NCI-H748 treated with DMSO at 0.1 percent for 48 hours (cell line): ENCODE measurements at regions not wholly inside any gene's neighbourhood (a gene's known extent, or its start where the extent isn't known, plus 50 kb on each side); places are given as distances from the start of the nearest gene placed in this dataset.
"Not testable (repeated sequence)": the region's sequence is repeated elsewhere in the genome, so short reads cannot be mapped to it uniquely, and the experiment has no call there.

ENCODE experiments used
- DNase-seq: peaks from one replicate; lab custom pipeline; 2025; lab: John Stamatoyannopoulos, UW

DNA sequence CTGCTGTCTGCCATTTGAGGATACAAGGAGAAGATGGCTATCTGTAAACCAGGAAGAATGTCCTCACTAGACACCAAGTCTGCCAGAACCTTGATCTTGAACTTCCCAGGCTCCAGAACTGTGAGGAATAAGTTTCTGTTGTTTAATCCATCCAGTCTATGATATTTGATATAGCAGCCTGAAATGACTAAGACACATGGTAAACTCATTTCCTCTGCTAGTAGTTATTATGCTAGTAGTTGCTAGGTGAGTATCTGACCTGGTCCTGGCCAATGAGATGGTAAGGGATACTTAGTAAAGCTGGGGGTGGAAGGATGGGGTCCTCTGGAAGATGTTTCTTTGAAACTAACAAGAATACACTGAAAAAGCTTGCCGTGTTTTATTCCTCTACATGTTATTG, 280.7 kb upstream of the ARHGEF26 start:
- no peak for DNase-seq

DNA sequence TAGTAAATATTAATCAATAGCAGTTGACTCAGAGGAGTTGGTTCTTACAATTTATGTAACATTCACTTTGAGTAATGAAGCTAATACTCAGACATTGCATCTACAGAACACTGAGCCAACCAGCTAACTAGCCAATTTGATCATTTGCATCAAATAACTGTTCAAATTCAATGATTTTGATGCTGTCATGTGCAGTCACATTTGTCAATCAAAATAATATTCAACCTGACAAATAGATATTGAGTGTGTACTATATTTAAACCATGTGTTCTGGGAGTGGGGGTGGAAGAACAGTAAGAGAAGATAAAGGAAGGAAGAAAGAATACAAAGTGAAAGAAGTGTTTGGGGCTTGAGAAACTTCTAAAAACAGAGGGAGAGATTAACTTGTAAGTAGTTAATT, 277.2 kb upstream of the ARHGEF26 start:
- no peak for DNase-seq

DNA sequence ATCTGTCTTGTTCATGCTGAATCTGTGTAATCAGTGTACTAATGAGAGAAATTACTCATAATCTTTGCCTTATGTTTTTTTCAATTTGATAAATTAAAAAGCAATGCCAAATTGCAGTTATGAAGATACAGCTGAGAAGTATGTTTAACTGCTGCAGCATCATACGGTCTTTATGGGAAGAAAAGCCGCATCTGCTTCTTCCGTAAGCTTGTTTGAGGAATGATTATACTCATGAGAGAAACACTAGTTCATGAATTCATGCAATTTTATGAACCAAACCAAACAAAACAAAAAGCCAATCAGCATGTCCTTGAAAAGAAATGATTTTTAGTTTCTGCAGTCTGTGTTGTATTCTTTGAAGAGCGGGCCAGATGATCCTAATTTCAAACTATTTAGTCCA, 275.9 kb upstream of the ARHGEF26 start:
- no peak for DNase-seq

DNA sequence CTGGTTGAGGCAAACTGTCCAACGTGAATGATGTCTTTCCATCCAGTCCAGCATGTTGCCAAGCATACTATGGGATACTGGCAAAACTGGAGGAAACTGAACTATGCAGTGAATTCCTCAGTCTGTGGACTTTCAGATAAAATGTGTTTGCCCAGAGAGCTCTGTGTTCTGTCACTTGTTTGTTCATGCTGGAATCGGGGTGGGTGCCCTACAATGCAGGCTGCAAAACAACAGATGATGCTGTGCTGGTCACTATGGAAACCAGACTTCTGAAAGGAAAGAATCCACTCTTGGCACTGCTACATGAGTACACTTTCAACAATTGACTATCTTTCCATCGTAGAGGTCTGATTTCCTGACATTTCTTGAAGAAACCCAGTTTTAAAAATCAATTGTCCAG, 272.5 kb upstream of the ARHGEF26 start:
- DNase-seq = no peak

DNA sequence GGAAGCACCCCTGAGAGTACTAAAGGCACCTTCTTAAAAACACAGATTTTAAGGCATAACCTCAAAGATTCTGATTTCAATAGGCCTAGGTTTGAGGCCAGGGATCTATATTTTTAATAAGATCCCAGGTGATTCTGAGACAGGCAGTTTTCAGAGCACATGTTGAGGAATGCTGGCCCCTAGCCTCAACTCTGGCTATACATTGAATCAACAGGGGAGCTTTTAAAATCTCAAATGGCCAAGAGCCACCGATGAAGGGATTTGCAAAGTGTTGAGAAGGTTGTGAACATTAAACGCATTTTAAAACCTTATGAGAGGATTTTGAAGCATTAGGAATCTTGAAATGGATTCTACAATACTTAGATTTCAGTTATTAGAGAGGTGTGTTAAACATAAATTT, 268.8 kb upstream of the ARHGEF26 start:
- no peak for DNase-seq

DNA sequence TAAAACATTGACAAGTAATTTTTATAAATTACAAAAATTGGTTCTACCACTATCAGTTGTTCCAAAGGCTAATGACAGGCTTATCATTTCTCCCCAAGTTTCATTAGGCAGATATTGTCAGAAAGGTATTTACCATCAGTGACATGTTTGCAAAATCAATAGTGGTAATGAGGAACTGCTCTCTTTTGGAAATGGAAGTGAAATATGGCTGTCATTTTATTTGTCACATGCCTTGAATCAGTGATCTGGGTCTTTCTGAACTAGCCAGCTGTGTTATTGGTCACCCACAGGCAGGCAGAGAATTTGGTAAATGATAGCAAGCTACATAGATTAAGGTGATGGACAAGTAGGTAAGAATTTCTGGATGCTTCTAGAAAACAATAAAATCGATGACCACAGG, 268.0 kb upstream of the ARHGEF26 start:
- no peak for DNase-seq

DNA sequence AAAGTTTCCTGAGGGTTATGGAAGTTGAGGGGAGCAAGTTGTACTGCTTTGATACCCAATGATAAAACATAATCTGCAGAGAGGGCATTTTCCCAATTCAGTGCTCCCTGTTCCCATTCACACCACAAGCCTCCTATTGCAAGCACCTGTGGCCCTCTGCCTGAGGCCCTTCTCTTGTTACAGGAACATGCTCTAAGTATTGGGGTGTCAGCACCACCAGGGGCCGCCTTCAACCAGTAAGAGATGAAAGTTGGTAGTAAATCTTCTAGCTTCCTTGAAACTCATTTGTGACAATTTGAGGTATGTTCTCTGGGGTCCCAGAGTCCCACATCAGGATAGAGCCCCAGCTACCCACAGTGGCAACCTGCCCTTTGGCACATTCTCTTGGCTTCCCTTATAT, 265.4 kb upstream of the ARHGEF26 start:
- no peak for DNase-seq

DNA sequence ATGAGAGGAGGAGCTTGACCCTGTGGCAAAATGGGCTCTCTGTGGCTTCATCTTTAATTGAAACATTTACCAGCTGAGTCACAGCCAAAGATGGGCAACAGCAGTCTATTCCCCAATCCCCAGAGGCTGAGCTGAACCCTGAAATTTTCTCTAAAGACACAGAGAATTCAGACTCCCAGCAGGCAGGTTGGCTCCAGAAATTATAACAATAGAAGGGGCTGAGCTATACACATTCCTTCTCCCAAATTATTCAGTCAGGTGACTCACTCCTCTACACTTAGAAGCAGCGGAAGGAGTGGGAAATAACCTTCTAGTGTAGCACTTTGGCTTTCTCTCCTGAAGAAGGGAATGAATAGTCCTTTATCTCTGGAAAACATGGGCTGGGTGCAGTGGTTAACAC, 264.3 kb upstream of the ARHGEF26 start:
- no peak for DNase-seq

DNA sequence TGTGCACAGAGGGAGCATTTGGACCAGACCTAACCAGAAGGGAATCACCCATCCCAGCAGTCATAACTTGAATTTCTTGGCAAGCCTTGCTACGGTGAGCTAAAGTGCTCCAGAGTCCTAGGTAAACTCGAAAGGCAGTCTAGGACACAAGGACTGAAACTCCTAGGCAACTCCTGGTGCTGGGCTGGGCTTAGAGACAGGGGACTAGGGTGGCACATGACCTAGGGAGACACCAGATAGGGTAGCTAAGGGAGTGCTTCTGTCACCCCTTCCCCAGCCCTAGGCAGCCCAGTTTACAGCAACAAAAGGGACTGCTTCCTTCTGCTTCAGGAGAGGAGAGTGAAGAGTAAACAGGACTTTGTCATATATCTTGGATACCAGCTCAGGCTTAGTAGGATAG, 256.4 kb upstream of the ARHGEF26 start:
- no peak for DNase-seq

DNA sequence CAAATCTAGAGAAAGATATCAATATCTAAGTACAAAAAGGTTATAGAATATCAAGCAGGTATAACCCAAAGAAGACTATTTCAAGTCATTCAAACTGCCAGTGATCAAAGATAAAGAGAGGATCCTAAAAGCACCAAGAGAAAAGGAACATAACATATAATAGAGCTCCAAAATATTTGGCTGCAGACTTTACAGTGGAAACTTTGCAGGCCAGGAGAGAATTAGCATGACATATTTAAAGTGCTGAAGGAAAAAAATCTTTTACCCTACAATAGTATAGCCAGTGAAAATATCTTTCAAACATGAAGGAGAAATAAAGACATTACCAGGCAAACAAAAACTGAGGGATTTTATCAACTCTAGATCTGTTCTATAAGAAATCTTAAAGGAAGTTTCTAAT, 254.3 kb upstream of the ARHGEF26 start:
- DNase-seq = no peak

DNA sequence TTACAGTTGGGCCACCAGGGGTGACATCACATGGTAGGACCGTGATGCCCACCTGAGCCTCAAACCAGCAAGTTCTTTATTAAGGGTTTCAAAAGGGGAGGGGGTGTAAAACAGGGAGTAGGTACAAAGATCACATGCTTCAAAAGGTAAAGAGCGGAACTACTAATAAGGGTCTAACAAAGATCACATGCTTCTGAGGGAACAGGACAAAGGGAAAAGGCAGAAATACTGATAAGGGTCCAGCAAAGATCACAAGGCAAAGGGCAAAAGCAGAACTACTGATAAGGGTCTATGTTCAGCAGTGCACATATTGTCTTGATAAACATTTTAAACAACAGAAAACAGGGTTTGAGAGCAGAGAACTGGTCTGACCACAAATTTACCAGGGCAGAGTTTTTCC, 246.8 kb upstream of the ARHGEF26 start:
- not testable (repeated sequence) for DNase-seq

DNA sequence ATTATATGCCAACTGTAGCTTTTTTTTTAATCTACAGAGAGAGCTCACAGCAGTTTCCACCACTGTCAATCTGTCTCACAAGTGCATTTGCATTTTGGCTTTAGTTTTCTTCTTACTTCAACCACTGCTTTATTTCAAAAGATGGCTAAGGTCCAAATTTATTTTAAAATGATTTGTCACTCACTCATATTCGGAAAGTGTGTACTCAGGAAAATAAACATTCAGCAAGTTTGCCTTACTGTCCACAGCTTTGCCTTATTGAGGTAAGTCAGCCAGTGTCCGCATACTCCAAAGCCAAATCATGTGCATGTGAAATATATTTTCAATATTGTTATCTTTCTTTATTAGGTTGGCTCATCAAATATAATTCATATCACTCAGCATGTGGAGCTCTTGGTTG, 240.7 kb upstream of the ARHGEF26 start:
- DNase-seq = no peak

DNA sequence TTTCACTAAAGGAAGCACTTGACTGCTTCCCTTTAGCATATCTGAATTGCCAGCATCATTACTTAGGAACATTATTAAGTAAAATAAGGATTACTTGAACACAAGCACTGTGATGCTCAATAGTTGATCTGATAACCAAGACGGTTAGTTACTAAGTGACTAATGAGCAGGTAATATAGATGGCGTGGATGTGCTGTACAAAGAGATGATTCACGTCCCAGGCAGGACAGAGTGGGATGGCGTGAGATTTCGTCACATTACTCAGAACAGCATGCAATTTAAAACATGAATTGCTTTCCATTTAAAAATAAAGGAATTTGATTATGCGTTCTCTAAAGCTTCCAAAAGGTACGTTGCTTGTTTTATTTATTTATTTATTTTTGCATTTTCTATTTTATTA, 240.0 kb upstream of the ARHGEF26 start:
- no peak for DNase-seq

DNA sequence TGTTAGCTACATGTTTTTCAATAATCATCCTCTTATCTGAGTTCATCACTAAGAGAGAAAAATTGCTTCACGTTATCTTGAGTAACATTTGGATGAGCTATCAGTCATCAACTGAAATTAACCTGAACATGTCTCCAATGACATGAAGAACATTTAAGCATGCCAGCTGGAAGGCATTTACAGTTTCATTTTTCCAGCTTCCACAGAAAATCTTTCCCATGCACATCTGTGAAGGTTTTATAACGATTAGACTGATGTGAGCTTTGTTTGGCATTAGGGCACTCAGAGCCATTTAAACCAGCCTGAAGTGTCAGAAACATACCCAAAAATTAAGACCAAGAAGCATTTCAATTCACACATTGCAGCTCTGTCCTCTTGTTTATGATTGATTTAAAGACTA, 235.8 kb upstream of the ARHGEF26 start:
- DNase-seq = no peak

DNA sequence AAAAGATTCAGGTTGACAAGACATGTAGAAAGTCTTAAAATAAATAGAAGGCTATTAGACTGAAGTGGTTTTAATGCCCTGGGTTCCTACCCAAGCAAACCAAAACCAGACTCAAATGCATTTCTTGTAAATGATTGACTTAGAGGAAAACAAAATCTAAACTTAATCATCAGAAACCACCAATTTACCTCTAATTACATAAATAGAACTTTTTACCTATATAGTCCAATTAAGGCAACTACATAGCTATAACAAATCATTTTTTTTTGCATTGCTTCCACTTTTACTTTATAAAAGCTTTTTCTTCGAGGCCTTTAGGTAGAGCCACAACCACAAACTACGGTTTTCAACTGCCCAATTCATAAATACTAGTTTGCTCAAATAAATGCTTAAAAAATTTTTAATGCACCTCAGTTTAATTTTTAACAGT, 231.3 kb upstream of the ARHGEF26 start:
- DNase-seq = no peak

DNA sequence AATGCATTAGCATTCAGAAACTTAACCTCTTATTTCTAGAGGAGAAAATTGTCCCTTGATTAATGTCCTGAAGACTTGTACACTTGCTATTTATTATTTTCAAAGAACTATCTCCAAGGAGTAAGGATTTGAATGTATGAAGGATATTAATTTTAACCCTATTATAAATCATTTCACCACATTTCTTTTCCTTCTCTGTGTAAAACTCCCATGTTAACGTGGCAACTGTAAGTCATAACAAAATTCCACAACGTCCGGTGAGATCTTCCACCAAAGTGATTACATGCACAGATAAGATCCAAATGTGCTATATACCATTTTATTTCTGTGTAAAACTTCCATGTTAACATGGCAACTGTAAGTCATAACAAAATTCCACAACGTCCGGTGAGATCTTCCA, 229.1 kb upstream of the ARHGEF26 start:
- DNase-seq = no peak

DNA sequence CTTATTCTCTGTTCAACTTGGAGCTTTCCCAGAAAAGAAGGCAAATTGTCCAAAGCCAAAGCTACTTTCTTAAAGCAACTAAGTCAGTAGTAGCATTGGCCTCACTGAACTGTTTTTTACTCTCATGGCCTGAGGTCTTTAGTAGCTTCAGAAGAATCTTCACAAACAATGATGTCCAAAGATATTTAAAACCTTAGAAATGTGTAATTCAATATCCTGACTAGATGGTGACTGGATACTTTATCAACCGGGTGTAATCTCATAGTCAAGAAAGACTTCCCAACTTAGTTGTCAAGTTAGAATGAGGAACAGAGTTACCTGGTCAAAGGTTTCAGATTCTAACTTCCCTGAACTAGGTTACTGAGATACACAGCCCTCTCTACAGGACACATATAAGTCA, 226.3 kb upstream of the ARHGEF26 start:
- no peak for DNase-seq

DNA sequence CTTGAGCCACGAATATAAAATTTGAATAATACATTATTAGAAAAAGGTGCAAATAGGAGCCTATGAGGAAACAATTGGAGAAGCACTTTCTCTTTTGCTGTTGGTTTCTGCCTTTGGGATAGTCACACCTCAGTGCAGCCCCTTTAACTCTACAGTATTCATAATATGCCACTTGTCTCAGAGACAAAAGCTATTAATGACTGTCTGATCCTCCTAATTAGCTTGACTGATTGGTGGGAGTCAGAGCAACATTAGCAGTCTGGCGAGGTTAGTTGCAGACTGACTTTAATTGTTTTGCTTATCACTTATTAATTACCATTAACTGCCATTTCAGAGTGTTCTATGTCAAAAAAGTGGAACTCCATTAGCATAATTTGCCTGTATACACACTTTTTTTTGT, 225.0 kb upstream of the ARHGEF26 start:
- DNase-seq = no peak

DNA sequence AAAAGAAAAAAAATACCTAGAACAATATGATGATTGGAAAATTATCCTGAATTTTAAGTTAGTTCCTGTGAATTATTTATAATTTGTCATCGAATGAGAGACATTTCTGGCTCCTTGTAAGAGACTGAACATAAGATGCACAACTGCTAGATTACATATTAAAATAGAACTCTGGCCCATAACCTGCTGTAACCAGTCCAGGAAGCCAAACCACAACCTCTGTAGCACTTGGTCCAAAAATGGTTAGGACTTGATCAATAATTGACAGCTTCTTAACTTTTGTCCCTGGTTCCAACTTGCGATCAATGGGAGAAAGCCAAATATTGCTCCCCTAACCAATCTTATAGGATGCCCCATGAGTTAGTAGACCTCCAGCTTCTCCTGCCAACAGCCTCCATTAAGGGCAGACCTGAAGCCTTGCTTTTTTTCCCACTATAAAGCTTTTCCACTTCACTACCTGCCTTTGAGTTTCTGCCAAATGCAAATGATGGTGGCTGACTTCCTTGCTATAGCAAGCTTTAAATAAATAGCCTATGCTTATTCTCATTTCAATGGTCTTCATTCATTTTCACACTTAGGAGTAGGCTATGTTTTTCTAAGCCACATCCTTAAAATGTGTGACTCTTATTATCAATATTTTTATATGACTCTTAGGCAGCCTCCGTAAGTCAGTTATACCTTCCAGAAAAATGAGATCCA, 224.0 kb upstream of the ARHGEF26 start:
- DNase-seq = no peak

DNA sequence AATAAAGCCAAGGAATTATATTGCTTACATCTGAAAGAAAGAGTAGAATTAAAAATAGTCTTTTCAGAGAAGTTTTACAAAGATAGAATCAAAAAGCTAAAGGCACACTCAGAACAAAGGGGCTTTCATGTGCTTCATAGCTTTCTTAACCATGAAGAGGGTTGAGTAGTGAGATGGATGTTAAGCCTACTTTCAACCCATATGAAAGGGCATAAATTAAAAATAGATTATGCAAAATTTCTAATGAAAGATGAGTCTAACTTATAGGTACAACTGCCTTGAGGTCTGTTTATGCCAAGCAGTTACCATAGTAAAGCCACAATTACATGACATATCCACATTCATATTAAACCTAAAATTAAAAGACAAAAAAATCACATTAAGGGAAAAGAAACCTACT, 223.3 kb upstream of the ARHGEF26 start:
- DNase-seq = no peak

DNA sequence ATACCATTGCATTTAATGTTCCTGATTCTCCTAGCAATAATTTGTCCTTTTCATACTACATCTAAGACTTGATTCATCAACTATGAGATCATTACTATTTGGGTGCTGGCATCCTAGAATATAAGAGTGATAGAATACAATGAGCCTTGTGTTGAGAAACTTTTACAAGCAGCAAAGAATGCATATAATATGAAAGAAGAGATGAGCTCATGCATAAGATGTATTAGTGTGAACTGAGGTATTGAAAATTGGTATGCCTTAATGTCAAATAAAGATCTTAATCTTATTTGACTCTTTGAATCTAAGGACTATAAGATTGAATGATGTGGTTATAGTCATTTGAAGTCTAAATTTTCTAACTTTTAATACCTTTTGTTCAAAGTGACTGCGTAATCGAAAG, 220.0 kb upstream of the ARHGEF26 start:
- DNase-seq = no peak

DNA sequence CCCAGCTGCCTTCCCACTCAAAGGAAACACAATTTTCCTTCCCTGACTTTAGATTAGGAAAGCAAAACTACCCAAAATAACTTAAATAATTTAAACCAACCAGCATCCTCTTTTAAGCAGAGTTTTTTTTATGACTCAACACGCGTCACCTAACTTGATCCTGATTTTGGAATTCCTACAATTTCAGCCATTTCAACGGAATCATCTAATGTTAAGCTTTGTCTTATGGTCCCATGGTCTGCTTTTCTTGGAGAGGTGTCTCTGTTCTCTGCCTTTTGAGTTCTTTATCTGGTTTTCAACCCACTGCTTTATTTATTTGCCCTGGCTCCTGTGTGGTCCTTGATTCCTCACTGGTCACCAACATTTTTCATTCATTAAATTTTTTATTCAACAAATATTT, 219.2 kb upstream of the ARHGEF26 start:
- no peak for DNase-seq

DNA sequence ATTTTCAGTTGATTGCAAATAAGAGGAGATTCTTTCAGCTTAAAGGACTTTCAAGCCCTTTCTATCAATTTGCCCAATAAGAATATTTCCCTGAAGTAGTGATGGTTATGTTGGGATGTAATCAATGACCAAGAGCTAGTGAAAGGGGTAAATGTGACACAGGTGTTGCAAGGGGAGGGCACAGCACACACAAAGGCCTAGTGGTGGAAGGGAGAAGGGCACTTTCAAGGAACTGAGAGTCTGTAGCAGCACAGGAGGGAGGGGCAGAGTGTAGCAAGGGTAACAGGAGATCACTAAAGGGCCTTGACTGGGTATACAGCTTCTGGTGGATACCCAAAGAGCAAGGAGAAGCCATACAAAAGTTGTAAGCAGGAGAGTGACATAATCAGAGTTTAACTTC, 217.8 kb upstream of the ARHGEF26 start:
- no peak for DNase-seq

DNA sequence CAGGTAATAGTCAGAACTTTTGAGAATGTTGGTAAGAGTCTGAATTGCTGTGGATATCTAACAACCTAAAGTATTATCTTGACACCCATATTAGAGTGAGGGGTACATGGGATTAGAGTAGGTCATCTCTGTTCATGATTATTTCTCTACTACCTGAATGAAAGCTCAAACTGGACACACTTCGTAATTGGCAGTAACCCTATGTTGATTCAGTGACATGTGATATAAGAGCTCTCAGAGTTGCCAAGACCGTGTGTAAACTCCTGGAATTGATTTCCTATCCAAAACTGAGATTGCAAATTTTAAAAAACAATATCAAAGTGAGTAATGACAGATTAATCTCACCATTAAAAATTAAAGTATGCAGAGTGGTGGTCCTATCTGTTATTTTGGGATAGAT, 214.8 kb upstream of the ARHGEF26 start:
- no peak for DNase-seq

DNA sequence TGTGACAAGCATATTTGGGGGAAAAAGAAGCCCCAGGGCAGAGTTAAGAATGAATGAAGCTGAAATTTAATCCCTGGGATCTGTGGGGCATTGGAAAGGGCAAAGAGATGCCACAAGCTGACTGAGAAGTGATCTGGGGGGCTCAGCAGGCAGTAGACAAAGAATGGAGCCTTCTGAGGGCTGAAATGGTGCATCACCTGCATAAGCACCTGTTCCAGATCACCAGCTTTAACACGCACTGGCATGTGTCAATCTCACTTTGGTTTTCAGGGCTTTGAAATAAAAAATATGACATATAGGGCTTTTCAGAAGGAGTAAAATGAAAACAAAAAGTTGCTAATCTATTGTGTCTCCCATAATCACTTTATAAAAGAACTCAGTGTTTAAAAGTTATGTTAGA, 210.8 kb upstream of the ARHGEF26 start:
- no peak for DNase-seq
